GM19452 (cell line): ENCODE measurements at regions not wholly inside any gene's neighbourhood (a gene's known extent, or its start where the extent isn't known, plus 50 kb on each side); places are given as distances from the start of the nearest gene placed in this dataset.
"Not testable (repeated sequence)": the region's sequence is repeated elsewhere in the genome, so short reads cannot be mapped to it uniquely, and the experiment has no call there.

ENCODE experiments used
- ATAC-seq: cut with Tn5 transposase; IDR thresholded peaks from one replicate; pipeline ENCODE4 v1.9.1; 2021; ENCODE audit not compliant: unreplicated experiment

DNA sequence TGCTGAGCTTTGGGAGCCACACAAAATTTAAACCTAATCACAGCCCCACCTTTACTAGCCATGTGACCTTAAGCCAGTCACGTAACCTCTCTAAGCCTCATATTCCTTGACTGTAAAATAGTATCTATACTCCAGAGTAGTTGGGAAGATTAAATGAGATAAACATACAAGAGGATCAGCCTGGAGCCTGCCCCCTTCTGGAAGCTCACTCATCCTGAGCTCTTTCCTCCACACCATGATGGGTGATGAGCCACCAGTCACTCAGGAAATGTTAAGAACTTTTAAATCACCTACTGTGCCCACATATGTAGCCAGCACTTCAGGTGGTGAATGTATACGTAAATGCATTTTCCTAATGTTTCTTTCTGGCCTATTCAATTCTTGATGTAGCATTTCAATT lies 195.9 kb upstream of the DDX18 start:
- no peak for ATAC-seq

DNA sequence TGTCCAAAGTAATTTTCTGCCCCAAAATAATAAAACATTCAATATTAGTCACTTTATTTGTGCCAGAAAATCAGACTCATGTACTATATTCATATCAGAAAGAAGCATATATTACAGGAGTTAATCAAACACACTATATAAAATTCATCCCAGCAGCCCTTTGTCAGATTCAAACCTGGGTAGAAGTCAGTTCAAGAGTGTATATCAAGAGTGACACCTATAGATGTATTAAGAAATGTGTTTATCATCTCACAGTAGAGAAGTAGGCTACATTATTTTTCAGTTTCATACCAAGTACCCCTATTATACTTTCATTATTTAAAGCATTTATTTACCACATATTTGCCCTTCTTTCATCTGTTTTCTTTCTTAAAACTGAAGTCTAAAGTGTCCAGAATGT lies 193.2 kb upstream of the DDX18 start:
- no peak for ATAC-seq

DNA sequence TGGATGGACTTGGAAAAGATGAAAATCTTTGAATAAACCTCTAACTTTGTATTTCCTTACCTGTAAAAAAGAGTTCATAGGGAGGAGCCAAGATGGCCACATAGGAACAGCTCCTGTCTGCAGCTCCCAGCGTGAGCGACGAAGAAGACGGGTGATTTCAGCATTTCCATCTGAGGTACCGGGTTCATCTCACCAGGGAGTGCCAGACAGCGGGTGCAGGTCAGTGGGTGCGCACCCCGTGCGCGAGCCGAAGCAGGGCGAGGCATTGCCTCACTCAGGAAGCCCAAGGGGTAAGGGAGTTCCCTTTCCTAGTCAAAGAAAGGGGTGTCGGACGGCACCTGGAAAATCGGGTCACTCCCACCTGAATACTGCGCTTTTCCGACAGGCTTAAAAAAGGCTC lies 191.3 kb upstream of the DDX18 start:
- ATAC-seq, result not testable (repeated sequence)

DNA sequence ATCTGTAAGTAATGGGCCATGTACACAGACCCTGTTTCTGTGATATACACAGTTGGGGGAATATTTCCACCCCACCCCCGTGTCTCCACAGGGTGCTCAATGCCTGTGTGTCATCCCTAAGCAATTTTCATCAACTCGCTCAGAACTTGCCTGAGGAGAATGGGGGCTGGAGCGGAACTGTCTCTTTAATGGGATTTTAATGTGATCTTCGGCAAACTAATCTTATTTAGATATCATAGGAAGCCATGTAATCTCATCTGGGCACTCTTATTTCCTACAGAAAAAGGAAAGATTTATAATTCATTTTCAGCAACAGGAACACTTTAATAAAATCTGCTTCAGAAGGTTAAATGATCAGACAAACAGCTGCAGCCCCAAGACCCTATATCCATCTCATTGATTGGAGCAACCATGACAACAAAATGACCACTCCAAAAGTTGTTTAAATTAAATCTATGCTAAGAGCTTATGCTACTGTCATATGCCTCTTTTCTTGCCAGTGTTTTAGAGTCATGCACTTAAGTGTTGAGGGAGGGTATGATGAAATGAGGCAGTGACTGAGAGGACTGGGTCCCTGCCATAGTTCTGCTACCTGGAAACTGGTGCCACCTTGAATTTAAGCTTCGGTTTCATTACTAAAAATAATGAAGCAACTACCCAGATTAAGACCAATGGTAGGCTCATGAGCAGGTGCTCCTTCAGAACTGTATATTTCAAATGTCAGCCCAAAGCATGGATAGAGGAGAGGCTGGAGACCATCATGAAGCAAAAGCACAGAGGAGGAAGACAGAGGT lies 183.1 kb upstream of the DDX18 start:
- ATAC-seq, result no peak

DNA sequence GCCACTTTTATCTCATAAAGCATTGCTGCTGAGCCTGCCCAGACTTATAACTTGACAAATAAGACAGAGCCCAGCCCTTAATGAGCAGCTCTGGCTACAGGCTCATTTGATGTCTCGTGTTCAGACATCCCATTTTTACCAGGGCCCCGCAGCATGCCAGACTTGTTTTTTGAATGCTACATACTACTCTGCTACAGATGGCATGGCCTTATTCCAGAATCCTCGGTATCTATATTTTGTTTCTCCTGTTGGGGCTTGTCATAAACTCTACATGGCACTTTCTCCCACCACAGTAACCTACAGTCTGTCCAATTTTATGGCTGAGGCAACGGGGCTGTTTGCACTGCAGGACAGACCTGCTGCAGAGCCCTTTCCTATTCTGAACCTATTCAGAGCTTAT lies 179.0 kb upstream of the DDX18 start:
- ATAC-seq, result no peak

DNA sequence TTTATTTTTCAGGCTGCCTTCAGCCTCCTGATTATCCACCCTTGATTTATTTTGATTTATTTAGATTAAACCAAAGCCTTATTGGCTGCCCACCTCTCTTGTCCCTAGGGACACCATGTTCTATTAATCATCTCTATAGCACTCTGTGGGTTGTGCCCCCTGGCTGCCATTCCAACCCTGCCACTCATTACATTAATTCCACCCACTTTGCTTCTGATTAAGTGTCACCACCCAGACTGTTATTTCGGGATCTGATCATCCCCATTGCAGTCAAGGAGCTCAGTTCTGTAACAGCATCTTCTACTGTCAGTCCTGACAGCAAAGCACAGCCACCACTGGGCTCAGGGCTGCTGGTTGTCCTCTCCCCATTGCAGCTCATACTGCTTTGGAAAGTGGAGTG lies 175.1 kb upstream of the DDX18 start:
- ATAC-seq, result no peak

DNA sequence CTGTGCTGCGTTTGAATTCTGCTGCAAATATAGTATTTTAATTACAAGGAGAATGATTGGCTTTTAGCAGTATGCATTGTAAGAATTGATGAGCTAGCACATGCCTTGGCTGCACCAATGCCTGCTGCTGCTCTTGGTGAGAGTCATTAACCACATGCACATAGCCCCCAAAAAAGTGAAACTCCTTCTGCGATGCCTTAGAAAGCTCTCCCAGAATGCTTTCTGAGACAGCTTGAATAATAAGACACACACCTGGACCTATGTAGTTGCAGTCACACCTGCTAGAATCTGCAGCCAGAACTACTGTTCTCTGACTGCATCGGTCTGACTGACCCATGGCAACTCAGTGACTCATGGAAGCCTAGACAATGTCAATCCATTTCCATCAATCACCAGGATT lies 170.1 kb upstream of the DDX18 start:
- no peak for ATAC-seq

DNA sequence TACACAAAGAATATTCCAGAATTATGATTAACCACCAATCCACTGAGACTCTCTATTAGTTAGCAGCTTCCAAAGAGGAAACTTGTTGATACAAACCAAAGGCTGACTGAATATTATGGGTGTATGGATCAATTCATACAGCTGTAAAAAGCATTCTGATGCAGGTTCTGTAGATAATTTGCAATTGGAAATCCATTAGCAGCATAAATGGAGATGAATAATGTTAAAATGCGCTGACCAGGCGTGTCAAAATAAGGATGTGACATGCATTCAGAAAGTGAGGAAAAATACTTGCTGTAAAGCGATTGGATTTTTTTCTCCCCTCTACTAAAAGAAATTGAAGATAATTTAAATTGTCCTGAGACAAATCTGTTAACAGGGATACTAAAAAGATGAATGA lies 169.0 kb upstream of the DDX18 start:
- ATAC-seq, result no peak

DNA sequence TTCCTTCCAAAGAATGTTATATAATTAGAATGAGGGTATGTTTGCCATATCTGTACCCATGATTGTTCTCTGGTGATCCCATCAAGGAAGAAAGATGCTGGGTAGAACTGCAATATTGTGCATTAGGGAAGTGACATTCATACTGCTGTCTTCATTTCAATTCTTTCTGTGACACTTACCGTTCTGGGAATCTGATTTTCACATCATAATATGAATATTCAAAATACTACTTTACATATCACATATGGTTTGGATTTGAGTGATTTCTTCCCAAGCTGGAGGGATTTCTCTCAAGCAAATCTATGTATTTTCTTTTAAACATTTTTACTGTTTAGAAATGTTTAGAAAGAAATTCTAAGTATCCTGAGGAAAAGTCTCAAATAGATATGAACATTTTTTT lies 168.4 kb upstream of the DDX18 start:
- ATAC-seq, result no peak

DNA sequence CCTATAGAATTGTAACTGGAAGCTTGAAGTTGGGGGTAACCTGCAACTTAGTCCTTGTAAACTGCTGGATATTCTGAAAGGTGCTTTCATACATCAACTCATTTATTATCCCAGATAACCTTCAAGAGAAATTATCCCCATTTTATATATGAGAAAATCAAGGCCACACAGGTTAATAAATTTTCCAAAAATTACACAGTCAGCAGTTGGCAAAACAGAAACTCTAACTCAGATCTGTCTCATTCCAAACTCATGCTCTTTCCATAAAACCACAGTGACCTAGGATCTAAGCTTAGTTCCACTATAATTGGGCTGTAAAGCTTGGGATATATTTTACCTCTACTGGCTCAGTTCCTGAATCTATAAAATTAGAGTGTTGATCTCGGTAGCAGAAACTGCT lies 167.6 kb upstream of the DDX18 start:
- ATAC-seq, result no peak

DNA sequence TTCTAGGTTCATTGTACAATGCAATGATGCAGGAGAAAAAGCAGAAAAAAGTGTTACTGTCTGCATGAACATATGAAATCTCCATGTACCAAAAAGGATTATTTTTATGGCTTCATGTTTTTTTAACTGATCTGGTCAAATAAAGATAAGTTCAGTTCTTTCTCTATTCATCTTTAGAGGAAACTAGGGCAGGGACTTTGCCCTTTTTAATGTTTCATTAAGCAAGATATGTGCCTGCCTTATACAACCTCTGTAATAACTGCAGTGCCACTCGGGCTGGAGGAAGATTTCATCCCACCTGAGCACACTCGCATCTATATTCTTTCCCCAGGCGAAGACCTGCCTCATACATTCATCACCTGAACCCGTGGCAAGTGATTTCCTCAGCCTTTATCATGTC lies 157.9 kb upstream of the DDX18 start:
- ATAC-seq, result no peak

DNA sequence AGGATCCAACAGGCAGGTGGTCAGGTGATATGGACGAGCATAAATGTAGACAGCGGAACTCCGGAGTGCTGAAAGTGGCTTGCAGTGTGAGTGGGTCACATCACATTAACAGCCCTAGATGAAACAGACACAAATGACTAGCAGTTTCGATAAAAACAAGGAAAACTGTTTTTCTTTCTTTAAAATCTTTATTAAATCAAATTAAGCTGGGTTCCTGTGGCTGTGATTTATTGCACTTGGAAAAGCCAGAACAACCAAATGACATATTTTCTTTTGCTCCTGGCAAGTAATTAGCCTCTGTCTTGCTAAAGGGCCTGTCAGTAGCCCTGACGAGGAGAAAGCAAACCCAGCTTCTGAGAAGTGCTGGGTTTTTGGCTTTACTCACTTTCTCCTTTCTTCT lies 152.9 kb upstream of the DDX18 start:
- ATAC-seq, result no peak

DNA sequence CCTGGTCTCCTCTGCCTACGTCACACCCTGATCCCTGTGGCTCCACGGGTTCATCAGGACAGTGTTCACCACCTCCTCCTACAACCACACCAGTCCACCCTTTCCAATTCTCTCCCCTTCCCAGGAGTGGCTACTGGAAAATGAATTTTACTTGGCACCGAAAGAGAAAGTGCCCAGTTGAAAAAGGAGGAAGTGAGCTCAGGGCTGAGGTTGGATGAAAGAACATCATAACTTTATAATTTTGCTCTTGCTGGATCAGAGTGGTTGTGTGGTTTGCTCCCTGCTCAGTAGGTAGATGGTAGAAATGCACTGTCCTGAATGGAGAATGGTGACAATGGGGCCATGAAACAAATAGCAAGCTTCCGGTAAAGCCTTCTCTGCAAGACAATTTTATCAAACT lies 140.3 kb upstream of the DDX18 start:
- ATAC-seq, result no peak

DNA sequence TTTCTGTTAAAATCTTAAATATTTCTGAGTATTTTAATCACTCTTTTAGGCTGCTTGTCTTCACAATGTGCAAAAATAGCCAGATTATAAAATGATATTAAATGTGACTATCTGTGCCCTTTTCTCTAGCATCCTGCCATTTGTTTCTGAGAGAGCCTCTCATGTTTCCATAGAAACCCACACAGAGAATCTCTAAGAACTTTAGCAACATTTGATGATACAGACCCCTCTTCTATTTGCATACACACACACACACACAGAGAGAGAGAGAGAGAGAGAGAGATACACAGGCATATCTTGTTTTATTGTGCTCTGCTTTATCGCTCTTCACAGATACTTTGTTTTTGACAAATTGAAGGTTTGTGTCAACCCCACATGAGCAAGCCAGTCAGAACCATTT lies 134.5 kb upstream of the DDX18 start:
- ATAC-seq, result no peak

DNA sequence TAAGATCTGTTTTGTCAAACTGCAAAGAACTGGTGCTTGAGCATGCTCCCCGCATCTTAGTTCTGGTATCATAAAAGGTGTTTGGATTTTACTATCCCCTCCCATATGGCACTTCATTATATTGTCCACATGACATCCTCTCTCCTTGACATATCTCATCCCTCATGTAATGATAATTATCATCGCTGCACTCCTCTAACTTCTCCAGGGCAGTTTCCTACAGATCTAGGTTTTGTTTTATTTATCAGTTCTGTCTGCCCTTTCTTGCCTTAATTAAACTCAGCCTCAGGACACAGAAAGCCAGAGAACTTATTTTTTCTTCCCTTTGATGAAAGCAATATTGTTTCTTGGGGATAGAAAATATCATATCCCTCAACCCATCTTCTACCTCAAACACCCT lies 129.6 kb upstream of the DDX18 start:
- no peak for ATAC-seq

DNA sequence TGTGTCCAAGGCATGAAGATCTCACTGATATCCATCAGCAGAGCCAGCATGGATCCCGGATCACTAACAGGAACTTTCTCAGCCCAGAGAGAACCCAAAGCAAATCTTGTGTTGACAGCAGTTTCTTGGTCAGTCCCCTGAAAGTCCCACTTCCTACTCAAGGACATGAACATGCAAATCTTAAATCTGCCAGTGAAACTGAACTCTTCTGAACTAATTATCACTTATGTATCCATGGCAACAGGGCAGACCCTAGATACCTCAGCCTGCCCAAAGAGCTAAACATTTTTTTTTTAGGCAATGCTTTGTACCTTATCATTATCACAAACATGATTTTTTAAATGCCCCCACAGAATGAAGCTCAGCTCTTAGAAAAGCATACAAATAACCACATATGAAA lies 127.8 kb upstream of the DDX18 start:
- peak; percentile 97 for ATAC-seq

DNA sequence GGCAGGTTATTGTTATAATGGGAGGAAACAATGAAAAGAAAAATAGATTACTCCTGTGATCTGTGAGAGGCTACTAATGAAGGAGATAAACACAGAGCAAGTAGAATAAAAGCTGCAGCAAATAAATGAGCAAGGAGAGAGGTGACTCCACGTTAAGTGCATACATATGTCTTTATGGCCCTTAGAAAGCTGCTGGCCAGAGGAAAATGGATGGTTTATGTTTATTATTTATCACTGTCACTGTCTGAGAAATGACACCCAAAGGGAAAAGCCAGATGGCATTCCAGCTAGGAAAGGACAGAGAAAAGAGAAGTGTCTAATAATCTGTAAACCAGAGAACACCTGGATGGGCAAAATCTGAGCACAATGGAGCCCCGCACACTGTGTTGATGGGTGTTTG lies 122.9 kb upstream of the DDX18 start:
- no peak for ATAC-seq

DNA sequence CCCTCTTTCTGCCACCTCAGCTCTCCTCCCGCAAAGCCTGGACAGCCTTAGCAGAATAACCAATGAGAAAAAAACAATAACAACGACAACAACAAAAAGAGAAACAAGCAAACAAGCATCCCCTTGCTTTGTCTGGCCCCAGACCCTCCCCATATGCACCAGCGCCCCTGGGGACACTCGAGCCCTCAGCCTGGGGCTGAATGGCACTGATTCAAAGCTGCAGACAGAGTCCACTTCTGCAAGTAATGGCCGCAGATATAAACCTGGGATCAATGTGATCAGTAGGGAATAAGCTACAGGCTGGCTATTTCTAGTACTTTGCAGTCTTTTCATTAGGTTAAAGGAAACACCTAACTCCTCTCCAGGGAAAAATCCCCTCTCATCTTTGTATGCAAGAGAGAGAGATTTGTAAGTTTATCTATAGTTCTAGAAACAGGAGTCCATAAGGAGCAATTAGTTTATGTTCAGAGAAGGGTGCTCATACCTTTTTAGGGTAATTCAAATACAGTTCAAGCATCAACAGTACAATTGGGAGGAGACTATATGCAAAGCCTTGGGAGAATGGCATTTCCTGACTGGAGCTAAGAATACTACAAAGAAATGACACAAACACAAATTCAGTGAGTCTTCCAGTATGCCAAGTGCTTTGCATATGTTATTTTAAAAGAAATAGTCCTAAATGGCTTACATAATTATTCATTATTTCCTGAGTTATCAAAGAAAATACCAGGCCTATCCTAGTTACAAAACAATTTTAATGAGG lies 122.3 kb upstream of the DDX18 start:
- ATAC-seq, result no peak

DNA sequence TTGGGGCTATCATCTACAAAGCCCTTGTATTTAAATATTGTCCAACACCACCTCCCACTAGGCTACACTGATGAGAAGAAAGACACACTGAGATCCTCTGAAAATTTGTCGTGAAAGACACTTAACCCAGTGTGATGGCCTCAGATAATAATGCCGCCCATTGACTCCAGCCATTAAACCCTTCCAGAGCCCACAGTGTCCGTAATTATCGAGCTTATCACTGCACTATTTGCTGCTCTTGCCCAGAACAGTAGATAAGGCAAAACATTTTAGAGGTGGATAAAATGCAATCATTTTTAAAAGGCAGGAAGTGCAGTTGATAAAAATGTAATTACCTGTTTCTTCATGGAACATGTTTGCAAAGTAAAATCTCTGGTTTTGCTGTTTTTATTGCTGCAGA lies 121.3 kb upstream of the DDX18 start:
- ATAC-seq, result no peak

DNA sequence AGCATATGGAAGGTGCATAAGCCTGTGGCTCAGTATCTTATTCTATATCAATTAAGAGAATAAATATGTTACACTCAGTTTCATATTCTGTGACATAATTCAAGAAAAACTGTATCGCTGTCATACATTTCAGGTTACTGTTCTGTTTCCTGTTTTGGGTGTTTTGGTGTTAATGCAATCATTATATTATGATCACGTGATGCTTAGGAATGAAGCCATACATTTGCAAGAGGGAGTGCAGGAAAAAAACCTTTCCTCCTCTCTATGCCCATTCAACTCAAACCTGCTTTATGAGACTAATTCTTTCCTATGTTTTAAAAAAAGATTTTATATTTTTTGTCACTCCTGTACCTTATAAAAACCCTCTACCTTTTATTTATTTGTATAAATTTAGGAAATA lies 120.8 kb upstream of the DDX18 start:
- ATAC-seq, result no peak

DNA sequence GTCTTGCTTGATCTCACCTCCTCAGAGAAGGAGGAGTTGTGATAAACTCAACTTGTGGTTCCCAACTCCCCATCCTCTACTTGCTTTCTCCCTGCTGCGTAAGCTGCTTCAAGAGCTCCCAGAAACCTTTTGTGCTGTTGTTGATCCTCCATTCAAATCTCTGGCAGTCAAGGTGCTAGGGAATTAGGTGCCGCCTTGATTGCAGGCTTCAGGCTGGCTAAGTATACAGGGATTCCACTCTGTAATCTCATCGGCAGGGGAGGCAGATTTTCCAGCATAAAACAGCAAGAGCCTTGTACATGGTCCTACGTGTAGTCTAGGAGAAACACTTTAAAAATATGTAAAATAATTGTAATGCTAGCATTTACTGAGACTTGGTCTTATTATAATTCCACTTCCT lies 116.2 kb upstream of the DDX18 start:
- ATAC-seq, result no peak

DNA sequence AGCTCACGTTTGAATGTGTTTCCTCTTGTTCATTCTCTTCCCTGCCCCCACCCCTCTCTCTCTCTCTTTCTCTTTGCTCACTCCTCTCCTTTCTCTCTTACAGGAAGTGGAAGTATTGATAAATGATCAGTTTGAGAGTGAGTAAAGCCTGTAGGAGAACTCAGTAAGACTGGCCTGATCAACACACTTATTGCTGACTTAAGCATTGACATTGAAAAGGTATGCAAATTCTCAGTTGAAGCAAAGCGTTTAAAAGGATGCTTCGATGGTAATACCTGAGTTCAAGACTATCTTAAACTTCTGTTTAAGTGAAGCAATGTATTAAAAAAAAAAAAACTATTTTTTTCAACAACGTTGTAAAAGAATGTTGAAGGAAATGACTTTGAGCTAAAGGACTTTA lies 115.7 kb upstream of the DDX18 start:
- ATAC-seq, result no peak

DNA sequence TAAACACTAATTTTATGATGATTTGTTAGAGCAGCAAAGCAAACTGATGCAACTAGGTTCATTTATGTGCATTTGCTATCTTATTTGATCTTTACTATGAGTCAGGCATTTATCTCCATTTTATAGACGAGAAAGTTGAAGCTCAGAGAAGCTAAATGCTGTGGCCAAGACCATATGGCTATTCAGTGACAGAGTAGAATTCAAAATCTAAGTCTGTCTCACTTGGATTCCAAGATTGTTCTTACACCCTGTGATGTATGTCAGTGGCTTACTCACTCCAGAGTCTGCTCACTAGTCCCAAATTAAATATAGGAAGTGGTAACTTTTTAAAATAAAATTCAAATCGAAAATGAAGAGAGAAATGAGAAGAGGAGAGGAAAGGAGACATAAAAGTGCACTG lies 114.0 kb upstream of the DDX18 start:
- no peak for ATAC-seq
